ENCODE measurements at regions not wholly inside any gene's neighbourhood (a gene's known extent, or its start where the extent isn't known, plus 50 kb on each side); places are given as distances from the start of the nearest gene placed in this dataset.

- TF ChIP-seq CTCF (IDR thresholded peaks at IDR 0.05; ENCODE audit: low read depth, low read length) (no peak), EZH2phosphoT487 (IDR thresholded peaks at IDR 0.05; ENCODE audit: low read depth) (no peak)
These were observed 333.3 kb downstream of the BCOR start for GRCh38 chrX:39764441-39764914.

Measured in OCI-LY3 (cell line).